GM12891 (cell line): ENCODE measurements at regions not wholly inside any gene's neighbourhood (a gene's known extent, or its start where the extent isn't known, plus 50 kb on each side); places are given as distances from the start of the nearest gene placed in this dataset.

Source experiments
- POLR2A ChIP-seq: IDR thresholded peaks from 2 replicates; pipeline ENCODE4 v1.6.1; 2011; ENCODE audit warnings: low read depth, low read length, control low read depth
- POLR2AphosphoS5 ChIP-seq: IDR thresholded peaks from 2 replicates; pipeline ENCODE4 v1.6.1; 2011; ENCODE audit warnings: low read depth, low read length, control low read depth
- SPI1 ChIP-seq: IDR thresholded peaks from 2 replicates; pipeline ENCODE4 v1.6.1; 2011; ENCODE audit warnings: low read depth, low read length, control low read depth

GRCh38 chrY:7878719-7879118 is 967.2 kb upstream of the AMELY start:
- TF ChIP-seq SPI1 (no peak), POLR2A (no peak), POLR2AphosphoS5 (no peak)
